OCI-LY1 (cell line): ENCODE measurements at regions not wholly inside any gene's neighbourhood (a gene's known extent, or its start where the extent isn't known, plus 50 kb on each side); places are given as distances from the start of the nearest gene placed in this dataset.

Source experiments
- EZH2 ChIP-seq: fragments of 200-600 bp; sonication (generic), shearing (Covaris generic); IDR thresholded peaks from 2 replicates; pipeline ENCODE4 v1.8.0; 2017; ENCODE audit warnings: borderline replicate concordance, mixed run types, mild to moderate bottlenecking, antibody characterized with exemption, low read length, moderate library complexity, mixed read lengths
- TF ChIP-seq, protein P1 (sequence below): fragments of 200-600 bp; sonication (generic), shearing (Covaris generic); IDR thresholded peaks from 2 replicates; pipeline ENCODE4 v1.5.1; 2017; ENCODE audit warnings: mild to moderate bottlenecking, antibody characterized with exemption, low read length, moderate library complexity, mixed read lengths

DNA sequence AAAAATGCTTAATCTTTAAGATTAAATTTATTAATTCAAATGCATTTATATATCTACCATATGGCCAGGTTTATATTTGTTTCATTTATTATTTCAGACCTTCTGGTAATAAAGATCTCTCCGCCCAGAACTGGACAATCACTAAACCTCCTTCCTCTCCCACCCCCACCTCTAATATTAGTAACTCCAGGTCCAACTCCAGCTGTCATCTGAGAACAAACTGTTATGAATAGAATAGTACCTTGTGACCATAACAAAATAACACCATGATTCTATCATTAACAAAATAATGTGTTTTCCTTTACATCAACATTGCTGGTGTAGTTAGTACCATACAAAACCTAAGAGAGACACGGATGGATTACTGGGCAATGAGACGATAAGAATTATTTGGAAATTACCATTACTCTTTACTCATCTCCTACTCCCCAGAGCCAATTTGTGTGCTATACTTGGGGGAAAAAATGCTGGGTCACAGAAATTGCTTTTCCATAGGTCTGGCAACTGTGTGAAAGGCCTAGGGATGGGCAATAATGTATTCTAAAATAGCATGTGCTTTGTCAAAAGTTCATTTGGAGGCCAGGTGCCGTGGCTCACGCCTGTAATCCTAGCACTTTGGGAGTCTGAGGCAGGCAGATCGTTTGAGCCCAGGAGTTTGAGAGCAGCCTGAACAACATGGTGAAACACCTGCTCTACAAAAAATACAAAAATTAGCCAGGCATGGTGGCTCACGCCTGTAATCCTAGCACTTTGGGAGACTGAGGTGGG is 186.1 kb downstream of the ENC1 start:
- TF ChIP-seq, protein P1, sequence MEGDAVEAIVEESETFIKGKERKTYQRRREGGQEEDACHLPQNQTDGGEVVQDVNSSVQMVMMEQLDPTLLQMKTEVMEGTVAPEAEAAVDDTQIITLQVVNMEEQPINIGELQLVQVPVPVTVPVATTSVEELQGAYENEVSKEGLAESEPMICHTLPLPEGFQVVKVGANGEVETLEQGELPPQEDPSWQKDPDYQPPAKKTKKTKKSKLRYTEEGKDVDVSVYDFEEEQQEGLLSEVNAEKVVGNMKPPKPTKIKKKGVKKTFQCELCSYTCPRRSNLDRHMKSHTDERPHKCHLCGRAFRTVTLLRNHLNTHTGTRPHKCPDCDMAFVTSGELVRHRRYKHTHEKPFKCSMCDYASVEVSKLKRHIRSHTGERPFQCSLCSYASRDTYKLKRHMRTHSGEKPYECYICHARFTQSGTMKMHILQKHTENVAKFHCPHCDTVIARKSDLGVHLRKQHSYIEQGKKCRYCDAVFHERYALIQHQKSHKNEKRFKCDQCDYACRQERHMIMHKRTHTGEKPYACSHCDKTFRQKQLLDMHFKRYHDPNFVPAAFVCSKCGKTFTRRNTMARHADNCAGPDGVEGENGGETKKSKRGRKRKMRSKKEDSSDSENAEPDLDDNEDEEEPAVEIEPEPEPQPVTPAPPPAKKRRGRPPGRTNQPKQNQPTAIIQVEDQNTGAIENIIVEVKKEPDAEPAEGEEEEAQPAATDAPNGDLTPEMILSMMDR: no peak
- no peak for TF ChIP-seq EZH2
